Neural progenitor cell (in vitro differentiated cells): ENCODE measurements at regions not wholly inside any gene's neighbourhood (a gene's known extent, or its start where the extent isn't known, plus 50 kb on each side); places are given as distances from the start of the nearest gene placed in this dataset.

Experiments
- CTCF ChIP-seq: fragments of 200-600 bp; sonication (generic); IDR thresholded peaks from 2 replicates; pipeline ENCODE4 v1.5.1; 2017; ENCODE audit warnings: antibody characterized with exemption, mild to moderate bottlenecking
- EZH2 ChIP-seq: fragments of 200-600 bp; sonication (generic); IDR thresholded peaks from 2 replicates; pipeline ENCODE4 v1.6.1; 2017; ENCODE audit warnings: antibody characterized with exemption, mild to moderate bottlenecking, moderate library complexity

- TF ChIP-seq EZH2, result no peak
- TF ChIP-seq CTCF, result no peak
These were observed 292.7 kb downstream of the DUSP10 start for GRCh38 chr1:221449194-221449593.
